ENCODE measurements at regions not wholly inside any gene's neighbourhood (a gene's known extent, or its start where the extent isn't known, plus 50 kb on each side); places are given as distances from the start of the nearest gene placed in this dataset.

DNA sequence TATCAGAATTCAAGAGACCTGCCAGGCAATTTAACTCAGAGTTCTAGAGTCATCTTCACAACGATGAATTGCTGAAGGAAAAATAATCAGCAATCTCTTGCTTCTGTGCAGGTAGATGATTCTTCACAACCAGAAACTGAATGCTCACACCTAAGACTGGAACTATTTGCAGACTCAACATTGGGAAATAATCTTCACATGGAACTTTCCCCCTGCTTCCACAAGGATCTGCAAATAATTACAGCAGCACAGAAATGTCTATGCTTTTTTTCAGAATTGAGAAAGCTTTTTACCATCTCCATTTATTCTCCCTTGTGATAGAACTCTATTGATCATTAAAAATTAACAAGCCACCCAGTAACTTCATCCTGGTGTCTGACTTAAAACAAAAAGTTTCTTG is 282.8 kb downstream of the AHR start:
- TF ChIP-seq TAF1 (IDR thresholded peaks at IDR 0.05; ENCODE audit: borderline replicate concordance, low read depth, low read length) (no peak), POLR2AphosphoS5 (IDR thresholded peaks at IDR 0.05; ENCODE audit: low read depth, low read length) (no peak)
